Esophagus squamous epithelium (tissue), 5 donors: ENCODE measurements at regions not wholly inside any gene's neighbourhood (a gene's known extent, or its start where the extent isn't known, plus 50 kb on each side); places are given as distances from the start of the nearest gene placed in this dataset.
"Not testable (repeated sequence)": the region's sequence is repeated elsewhere in the genome, so short reads cannot be mapped to it uniquely, and the experiment has no call there.

Experiments
- DNase-seq: peaks from one replicate; lab custom pipeline; 2025; lab: John Stamatoyannopoulos, UW
- H3K27ac ChIP-seq, 4 donors: fragments of 200-600 bp; sonication (generic); one replicate each; pipeline ENCODE4 v1.5.1; 2016 to 2019; ENCODE audit warnings: mild to moderate bottlenecking in 1 of 4
- H3K27me3 ChIP-seq, 4 donors: fragments of 200-600 bp; sonication (generic); 1 replicate in 3 of 4; 2 replicates in 1 of 4; pipeline versions ENCODE4 v1.5.1 to v1.6.0; 2017 to 2021; ENCODE audit warnings: antibody characterized with exemption in 1 of 4
- H3K36me3 ChIP-seq, 3 donors: fragments of 200-600 bp; sonication (generic); one replicate each; pipeline ENCODE4 v1.5.1; 2016 to 2019
- H3K4me1 ChIP-seq, 3 donors: fragments of 200-600 bp; sonication (generic); one replicate each; pipeline ENCODE4 v1.5.1; 2017 to 2019
- H3K4me3 ChIP-seq, 4 donors: fragments of 200-600 bp; sonication (generic); 1 replicate in 3 of 4; 2 replicates in 1 of 4; pipeline ENCODE4 v1.5.1; 2016 to 2019; ENCODE audit warnings: mild to moderate bottlenecking in 2 of 4, moderate library complexity in 1 of 4
- H3K9me3 ChIP-seq, 3 donors: fragments of 200-600 bp; sonication (generic); one replicate each; pipeline ENCODE4 v1.5.1; 2016 to 2019
- CTCF ChIP-seq, 6 experiments: fragments of 450-650 bp in 4 of 6; fragments of 200-600 bp in 2 of 6; sonication (generic) in 2 of 6; IDR thresholded peaks; one replicate each; pipeline ENCODE4 v1.5.1; 2016 to 2019; ENCODE audit warnings: antibody characterized with exemption in 6 of 6, mild to moderate bottlenecking in 4 of 6, moderate library complexity in 4 of 6
- POLR2A ChIP-seq, 4 donors: fragments of 450-650 bp; IDR thresholded peaks; one replicate each; pipeline ENCODE4 v1.6.1; 2017; ENCODE audit warnings: antibody characterized with exemption in 4 of 4, mild to moderate bottlenecking in 4 of 4, moderate library complexity in 3 of 4
- WGBS, 2 donors: methylation state at CpG; one replicate each; pipeline ENCODE4 v1.1.5; 2018; 5-methylcytosine and 5-hydroxymethylcytosine counted together
- intact Hi-C: fragments of 100-400 bp; cut with DNase I; formaldehyde crosslinking; loops from one replicate; pipeline ENCODE4 v1.15.0; 2022
- donor health status: DM: yes; HTN: yes; CAD: no.

GRCh38 chr3:21013566-21013965 is 737.4 kb downstream of the ZNF385D start:
- no peak for DNase-seq
- Histone ChIP-seq H3K27me3 (no peaks in the 10 kb centered on the region), H3K36me3 (no peaks in the 10 kb centered on the region), H3K27ac (no peak overlapping the region), H3K9me3 (peaks cover 0 to 10% (median 0%) of the 10 kb centered on the region in 3 donors), H3K4me1 (no peaks in the 10 kb centered on the region), H3K4me3 (no peak overlapping the region)
- TF ChIP-seq CTCF (IDR thresholded peaks at IDR 0.05) (no peak), POLR2A (IDR thresholded peaks at IDR 0.05) (no peak)
- intact Hi-C loops = no loop called here

GRCh38 chr3:20999661-21000060 is 751.3 kb downstream of the ZNF385D start:
- intact Hi-C loops = no loop called here
- no peaks in the 10 kb centered on the region for H3K9me3 ChIP-seq
- 28 to 45% methylated on average over 1 of the region's 1 CpG for WGBS, 2 donors

GRCh38 chr3:20997183-20997582 is 753.8 kb downstream of the ZNF385D start:
- intact Hi-C loops = no loop called here
- Histone ChIP-seq H3K4me1 (no peaks in the 10 kb centered on the region), H3K27ac (no peak overlapping the region), H3K4me3 (no peak overlapping the region), H3K27me3 (no peaks in the 10 kb centered on the region), H3K36me3 (no peaks in the 10 kb centered on the region), H3K9me3 (no peaks in the 10 kb centered on the region)
- no peak for TF ChIP-seq CTCF (IDR thresholded peaks at IDR 0.05)
- no peak for TF ChIP-seq POLR2A (IDR thresholded peaks at IDR 0.05)
- WGBS, 2 donors = 83 to 92% methylated on average over 2 of the region's 2 CpGs
- DNase-seq = no peak

More at GRCh38 chr3:20999661-21000060, 751.3 kb downstream of the ZNF385D start:
- DNase-seq = no peak
- Histone ChIP-seq H3K36me3 (no peaks in the 10 kb centered on the region), H3K27ac (no peak overlapping the region), H3K27me3 (no peaks in the 10 kb centered on the region), H3K4me1 (no peaks in the 10 kb centered on the region), H3K4me3 (no peak overlapping the region)
- TF ChIP-seq CTCF (IDR thresholded peaks at IDR 0.05) (no peak), POLR2A (IDR thresholded peaks at IDR 0.05) (no peak)

- Histone ChIP-seq H3K4me1 (no peaks in the 10 kb centered on the region), H3K27me3 (no peaks in the 10 kb centered on the region), H3K36me3 (no peaks in the 10 kb centered on the region), H3K9me3 (no peaks in the 10 kb centered on the region), H3K27ac (no peak overlapping the region), H3K4me3 (no peak overlapping the region)
- TF ChIP-seq POLR2A (IDR thresholded peaks at IDR 0.05) (no peak), CTCF (IDR thresholded peaks at IDR 0.05) (no peak)
- no peak for DNase-seq
- intact Hi-C loops = no loop called here
- 12 to 40% methylated on average over 1 of the region's 1 CpG for WGBS, 2 donors
Measured at GRCh38 chr3:20990896-20991295, 760.1 kb downstream of the ZNF385D start.

GRCh38 chr3:20989653-20990052 is 761.4 kb downstream of the ZNF385D start:
- H3K27me3 ChIP-seq, H3K27ac ChIP-seq, H3K9me3 ChIP-seq, H3K36me3 ChIP-seq, H3K4me3 ChIP-seq, intact Hi-C loops, DNase-seq, H3K4me1 ChIP-seq: not testable (repeated sequence)

GRCh38 chr3:20984594-20985205 is 766.3 kb downstream of the ZNF385D start:
- H3K4me3 ChIP-seq = no peak overlapping the region
- H3K36me3 ChIP-seq = no peaks in the 10 kb centered on the region
- no peak for DNase-seq
- 20 to 22% methylated on average over 2 of the region's 2 CpGs for WGBS, 2 donors
- no peaks in the 10 kb centered on the region for H3K9me3 ChIP-seq
- intact Hi-C loops = no loop called here
- no peak overlapping the region for H3K27ac ChIP-seq
- H3K27me3 ChIP-seq = no peaks in the 10 kb centered on the region
- TF ChIP-seq POLR2A (IDR thresholded peaks at IDR 0.05) (no peak), CTCF (IDR thresholded peaks at IDR 0.05) (no peak)
- H3K4me1 ChIP-seq = no peaks in the 10 kb centered on the region
